A673 (cell line): ENCODE measurements at regions not wholly inside any gene's neighbourhood (a gene's known extent, or its start where the extent isn't known, plus 50 kb on each side); places are given as distances from the start of the nearest gene placed in this dataset.
"Not testable (repeated sequence)": the region's sequence is repeated elsewhere in the genome, so short reads cannot be mapped to it uniquely, and the experiment has no call there.

Experiments
- BruUV-seq: library from RNA; stranded (reverse); fragments of 400-500 nt; replicated peaks from 2 replicates; lab custom pipeline; 2021; lab: Mats Ljungman, UMichigan
- CTCF ChIA-PET: fragments of 300-600 bp; sonication (Branson Sonifier 250); formaldehyde crosslinking; loops from one replicate; lab custom pipeline; 2022; ENCODE audit warnings: antibody characterized with exemption; lab: Charles Lee
- POLR2A ChIA-PET: fragments of 300-600 bp; sonication (Branson Sonifier 250); formaldehyde crosslinking; loops from one replicate; lab custom pipeline; 2022; ENCODE audit warnings: antibody characterized with exemption; ENCODE audit not compliant: low non-redundant PET; lab: Charles Lee
- DNase-seq: peaks from one replicate; pipeline ENCODE4 v3.0.0-alpha.2; 2015; ENCODE audit warnings: low spot score
- H3K27ac ChIP-seq: fragments of 200-600 bp; sonication (generic); 2 replicates; pipeline ENCODE4 v1.5.1; 2016; ENCODE audit warnings: mixed run types, low read depth, mild to moderate bottlenecking, mixed read lengths, antibody characterized with exemption, low read length; ENCODE audit not compliant: poor library complexity, severe bottlenecking
- H3K27me3 ChIP-seq: fragments of 200-600 bp; sonication (generic); replicated peaks from 2 replicates; pipeline ENCODE4 v1.6.1; 2017; ENCODE audit warnings: mixed run types, low read depth, mild to moderate bottlenecking, mixed read lengths, antibody characterized with exemption, low read length; ENCODE audit not compliant: insufficient read depth, poor library complexity
- H3K36me3 ChIP-seq: fragments of 200-600 bp; sonication (generic); 2 replicates; pipeline ENCODE4 v1.6.1; 2016; ENCODE audit warnings: mixed run types, mild to moderate bottlenecking, mixed read lengths, antibody characterized with exemption, low read length; ENCODE audit not compliant: insufficient read depth, poor library complexity, severe bottlenecking
- H3K4me1 ChIP-seq: fragments of 200-600 bp; sonication (generic); 2 replicates; pipeline ENCODE4 v1.6.1; 2017; ENCODE audit warnings: mixed run types, mild to moderate bottlenecking, mixed read lengths, antibody characterized with exemption, low read length; ENCODE audit not compliant: insufficient read depth, poor library complexity, severe bottlenecking
- H3K4me3 ChIP-seq: fragments of 200-600 bp; sonication (generic); 2 replicates; pipeline ENCODE4 v1.5.1; 2016; ENCODE audit warnings: low read depth, mixed run types, mild to moderate bottlenecking, mixed read lengths, low read length; ENCODE audit not compliant: poor library complexity, severe bottlenecking
- H3K9me3 ChIP-seq: fragments of 200-600 bp; sonication (generic); 2 replicates; pipeline ENCODE4 v1.6.1; 2016; ENCODE audit warnings: mixed run types, low read depth, mild to moderate bottlenecking, mixed read lengths, antibody characterized with exemption, low read length; ENCODE audit not compliant: poor library complexity, severe bottlenecking
- CTCF ChIP-seq: fragments of 300-800, 200-600 bp; sonication (generic); conservative IDR thresholded peaks from 2 replicates; pipeline ENCODE4 v1.5.1; 2017; ENCODE audit warnings: low read depth, mild to moderate bottlenecking, antibody characterized with exemption, low read length, moderate library complexity, mixed read lengths
- EZH2 ChIP-seq: fragments of 200-600 bp; sonication (generic); IDR thresholded peaks from 2 replicates; pipeline ENCODE4 v1.6.1; 2017; ENCODE audit warnings: borderline replicate concordance, low read depth, mild to moderate bottlenecking, mixed read lengths, antibody characterized with exemption, low read length; ENCODE audit not compliant: poor library complexity, severe bottlenecking
- intact Hi-C: fragments of 100-400 bp; cut with micrococcal nuclease; formaldehyde crosslinking; loops from one replicate; pipeline ENCODE4 v1.10.0; 2022; ENCODE audit not compliant: unreplicated experiment

- peaks cover 8% of the 10 kb centered on the region for H3K9me3 ChIP-seq
- peaks cover 15% of the 10 kb centered on the region for H3K4me1 ChIP-seq
- POLR2A ChIA-PET, result no interaction called here
- no peak overlapping the region for H3K4me3 ChIP-seq
- no peak for TF ChIP-seq CTCF
- no peak for TF ChIP-seq EZH2
- no peaks in the 10 kb centered on the region for H3K36me3 ChIP-seq
- CTCF ChIA-PET, result no interaction called here
- peak overlapping the region; percentile 24 for H3K27ac ChIP-seq
- peak; percentile 83 for DNase-seq
- H3K27me3 ChIP-seq, result no peaks in the 10 kb centered on the region
- BruUV-seq, result no TSS peak
- intact Hi-C loops, result no loop called here
Observed at GRCh38 chr2:5190023-5190422, 502.2 kb upstream of the SOX11 start.

- Histone ChIP-seq H3K9me3 (no peaks in the 10 kb centered on the region), H3K4me3 (no peak overlapping the region), H3K4me1 (no peaks in the 10 kb centered on the region), H3K27me3 (no peaks in the 10 kb centered on the region), H3K27ac (no peak overlapping the region), H3K36me3 (no peaks in the 10 kb centered on the region)
- ChIA-PET POLR2A (no interaction called here), CTCF (no interaction called here)
- DNase-seq, result no peak
- no TSS peak for BruUV-seq
- intact Hi-C loops, result no loop called here
- TF ChIP-seq EZH2, result no peak
- TF ChIP-seq CTCF, result no peak
Observed at GRCh38 chr2:5195636-5196035, 496.5 kb upstream of the SOX11 start.

- CTCF ChIA-PET, result no interaction called here
- H3K9me3 ChIP-seq, result no peaks in the 10 kb centered on the region
- no peaks in the 10 kb centered on the region for H3K4me1 ChIP-seq
- POLR2A ChIA-PET, result no interaction called here
- DNase-seq, result no peak
- no peaks in the 10 kb centered on the region for H3K27me3 ChIP-seq
- no TSS peak for BruUV-seq
- H3K27ac ChIP-seq, result no peak overlapping the region
- no peak overlapping the region for H3K4me3 ChIP-seq
- TF ChIP-seq CTCF (no peak), EZH2 (no peak)
- H3K36me3 ChIP-seq, result no peaks in the 10 kb centered on the region
- intact Hi-C loops, result no loop called here
Observed at GRCh38 chr2:5203134-5203755, 488.9 kb upstream of the SOX11 start.

- H3K36me3 ChIP-seq, H3K4me3 ChIP-seq, POLR2A ChIA-PET, H3K4me1 ChIP-seq, intact Hi-C loops, DNase-seq, H3K27ac ChIP-seq, H3K9me3 ChIP-seq, BruUV-seq, H3K27me3 ChIP-seq, CTCF ChIA-PET: not testable (repeated sequence)
Observed at GRCh38 chr2:5206742-5207141, 485.4 kb upstream of the SOX11 start.
